AG08395 (cell line): ENCODE measurements at regions not wholly inside any gene's neighbourhood (a gene's known extent, or its start where the extent isn't known, plus 50 kb on each side); places are given as distances from the start of the nearest gene placed in this dataset.

Experiments used
- DNase-seq: peaks from one replicate; pipeline ENCODE4 v3.0.0; 2012; ENCODE audit warnings: mixed read lengths, low spot score

GRCh38 chr1:87783315-87783714, 454.6 kb downstream of the LMO4 start:
- DNase-seq, result no peak

GRCh38 chr1:87785386-87785785, 456.7 kb downstream of the LMO4 start:
- no peak for DNase-seq

GRCh38 chr1:87786229-87786628, 457.5 kb downstream of the LMO4 start:
- no peak for DNase-seq

- DNase-seq, result no peak
These were observed 458.3 kb downstream of the LMO4 start for GRCh38 chr1:87786861-87787545.

GRCh38 chr1:87787551-87787950, 458.9 kb downstream of the LMO4 start:
- no peak for DNase-seq

GRCh38 chr1:87790756-87791155, 462.1 kb downstream of the LMO4 start:
- DNase-seq, result no peak

GRCh38 chr1:87791931-87792740, 463.5 kb downstream of the LMO4 start:
- no peak for DNase-seq

GRCh38 chr1:87794788-87795614, 466.3 kb downstream of the LMO4 start:
- peak; percentile 43 for DNase-seq

GRCh38 chr1:87795615-87796337, 467.1 kb downstream of the LMO4 start:
- DNase-seq, result no peak

GRCh38 chr1:87796471-87796901, 467.8 kb downstream of the LMO4 start:
- DNase-seq, result no peak

- DNase-seq, result no peak
These were observed 470.8 kb downstream of the LMO4 start for GRCh38 chr1:87799451-87799850.

- no peak for DNase-seq
These were observed 471.3 kb downstream of the LMO4 start for GRCh38 chr1:87800006-87800405.

GRCh38 chr1:87803375-87803774, 474.7 kb downstream of the LMO4 start:
- DNase-seq, result no peak

- DNase-seq, result no peak
These were observed 475.4 kb downstream of the LMO4 start for GRCh38 chr1:87804128-87804527.

- DNase-seq, result no peak
These were observed 477.1 kb downstream of the LMO4 start for GRCh38 chr1:87805666-87806378.

- no peak for DNase-seq
These were observed 477.9 kb downstream of the LMO4 start for GRCh38 chr1:87806379-87807094.

- DNase-seq, result no peak
These were observed 481.5 kb downstream of the LMO4 start for GRCh38 chr1:87810166-87810565.

- DNase-seq, result no peak
These were observed 484.3 kb downstream of the LMO4 start for GRCh38 chr1:87812871-87813577.

- DNase-seq, result no peak
These were observed 485.9 kb downstream of the LMO4 start for GRCh38 chr1:87814573-87814972.

- DNase-seq, result no peak
These were observed 488.0 kb downstream of the LMO4 start for GRCh38 chr1:87816646-87817045.
